ENCODE measurements at regions not wholly inside any gene's neighbourhood (a gene's known extent, or its start where the extent isn't known, plus 50 kb on each side); places are given as distances from the start of the nearest gene placed in this dataset.

DNA sequence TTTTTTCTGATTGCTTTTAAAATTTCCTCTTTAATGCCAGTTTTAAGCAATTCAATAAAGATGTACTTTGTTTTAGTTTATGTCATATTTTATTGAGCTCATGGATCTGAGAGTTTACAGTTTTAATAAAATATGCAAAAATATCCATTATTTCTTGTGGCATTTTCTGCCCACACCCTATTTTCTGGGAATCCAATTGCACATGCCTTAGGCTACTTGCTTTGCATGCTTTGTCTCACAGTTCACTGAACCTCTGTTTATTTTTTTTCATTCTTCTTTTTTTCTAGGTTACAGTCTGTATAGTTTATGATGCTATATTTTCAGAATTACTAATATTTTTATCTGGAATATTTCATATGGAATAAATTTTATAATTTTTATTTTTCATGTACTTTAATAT is 1258.0 kb downstream of the FSCB start:
- DNase-seq (ENCODE audit: low spot score in 2 of 2): no peak
- TF ChIP-seq, protein P1, sequence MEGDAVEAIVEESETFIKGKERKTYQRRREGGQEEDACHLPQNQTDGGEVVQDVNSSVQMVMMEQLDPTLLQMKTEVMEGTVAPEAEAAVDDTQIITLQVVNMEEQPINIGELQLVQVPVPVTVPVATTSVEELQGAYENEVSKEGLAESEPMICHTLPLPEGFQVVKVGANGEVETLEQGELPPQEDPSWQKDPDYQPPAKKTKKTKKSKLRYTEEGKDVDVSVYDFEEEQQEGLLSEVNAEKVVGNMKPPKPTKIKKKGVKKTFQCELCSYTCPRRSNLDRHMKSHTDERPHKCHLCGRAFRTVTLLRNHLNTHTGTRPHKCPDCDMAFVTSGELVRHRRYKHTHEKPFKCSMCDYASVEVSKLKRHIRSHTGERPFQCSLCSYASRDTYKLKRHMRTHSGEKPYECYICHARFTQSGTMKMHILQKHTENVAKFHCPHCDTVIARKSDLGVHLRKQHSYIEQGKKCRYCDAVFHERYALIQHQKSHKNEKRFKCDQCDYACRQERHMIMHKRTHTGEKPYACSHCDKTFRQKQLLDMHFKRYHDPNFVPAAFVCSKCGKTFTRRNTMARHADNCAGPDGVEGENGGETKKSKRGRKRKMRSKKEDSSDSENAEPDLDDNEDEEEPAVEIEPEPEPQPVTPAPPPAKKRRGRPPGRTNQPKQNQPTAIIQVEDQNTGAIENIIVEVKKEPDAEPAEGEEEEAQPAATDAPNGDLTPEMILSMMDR (IDR thresholded peaks at IDR 0.05): no peak
- TF ChIP-seq POLR2A (IDR thresholded peaks at IDR 0.05): no peak
- H3K4me3 ChIP-seq (ENCODE audit: low read depth, poor library complexity, severe bottlenecking): no peak overlapping the region
- intact Hi-C loops (cut with DNase I; ENCODE audit: low total_unique reads): no loop called here

DNA sequence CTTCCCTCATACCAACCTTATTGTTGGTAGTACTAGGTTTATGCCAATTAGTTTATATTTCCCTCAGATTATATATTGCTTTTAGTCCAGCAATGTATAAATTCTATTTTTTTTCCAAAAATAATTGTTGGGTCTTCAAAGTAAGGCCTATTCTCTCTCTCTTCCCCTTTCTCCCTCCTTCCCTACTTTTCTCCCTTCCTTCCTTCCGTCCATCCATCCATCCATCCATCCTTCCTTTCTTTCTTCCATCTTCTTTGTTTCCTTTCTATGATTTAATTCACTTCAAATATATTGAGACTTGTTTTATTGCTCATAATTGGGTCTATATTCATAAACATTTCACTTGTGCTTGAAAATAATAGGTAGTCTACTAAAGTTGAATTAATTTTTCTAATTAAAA is 1259.2 kb downstream of the FSCB start:
- no peak for TF ChIP-seq POLR2A (IDR thresholded peaks at IDR 0.05)
- TF ChIP-seq, protein P1 (IDR thresholded peaks at IDR 0.05): no peak
- intact Hi-C loops (cut with DNase I; ENCODE audit: low total_unique reads): no loop called here
- no peak for DNase-seq (ENCODE audit: low spot score in 2 of 2)
- H3K4me3 ChIP-seq (ENCODE audit: low read depth, poor library complexity, severe bottlenecking): no peak overlapping the region
- WGBS, 2 donors: 77 to 91% methylated on average over 1 of the region's 1 CpG

DNA sequence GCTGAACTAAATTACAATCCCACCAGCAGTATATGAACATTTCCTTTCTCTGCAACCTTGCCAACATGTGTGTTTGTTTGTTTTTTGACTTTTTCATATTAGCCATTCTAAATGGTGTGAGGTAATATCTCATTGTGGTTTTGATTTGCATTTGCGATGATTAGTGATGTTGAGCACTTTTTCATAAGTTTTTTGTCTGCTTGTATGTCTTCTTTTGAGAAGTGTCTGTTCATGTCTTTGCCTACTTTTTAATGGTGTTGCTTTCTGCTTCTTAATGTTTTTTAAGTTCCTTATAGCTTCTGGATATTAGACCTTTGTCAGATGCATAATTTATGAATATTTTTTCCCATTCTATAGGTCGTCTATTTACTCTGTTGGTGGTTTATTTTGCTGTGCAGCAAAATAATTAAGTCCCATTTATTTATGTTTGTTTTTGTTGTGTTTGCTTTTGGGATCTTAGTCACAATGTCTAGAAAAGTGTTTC is 1262.9 kb downstream of the FSCB start:
- no peak for TF ChIP-seq POLR2A (IDR thresholded peaks at IDR 0.05)
- TF ChIP-seq, protein P1 (IDR thresholded peaks at IDR 0.05): no peak
- WGBS, 2 donors: 69 to 73% methylated on average over 2 of the region's 2 CpGs
- H3K4me3 ChIP-seq (ENCODE audit: low read depth, poor library complexity, severe bottlenecking): no peak overlapping the region
- intact Hi-C loops (cut with DNase I; ENCODE audit: low total_unique reads): no loop called here
- no peak for DNase-seq (ENCODE audit: low spot score in 2 of 2)

DNA sequence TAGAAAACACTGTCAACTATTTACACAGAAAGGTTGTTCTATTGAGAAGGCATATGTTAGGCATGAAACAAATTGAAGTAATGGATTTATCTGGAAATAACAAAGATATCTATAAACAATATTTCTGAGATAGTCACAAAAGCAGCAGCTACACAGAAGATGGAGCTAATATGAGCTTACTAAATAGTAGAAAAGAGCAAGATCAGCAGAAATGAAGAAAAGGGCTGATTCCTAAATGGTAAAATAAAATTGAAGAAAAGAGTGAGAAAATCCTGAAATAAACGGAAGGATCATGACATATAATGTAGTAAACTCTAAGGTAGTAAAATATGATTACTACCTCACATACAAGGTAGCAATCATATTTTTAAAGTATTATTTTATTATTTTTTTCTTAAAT is 1263.9 kb downstream of the FSCB start:
- no peak for DNase-seq (ENCODE audit: low spot score in 2 of 2)
- WGBS, 2 donors: 88 to 89% methylated on average over 1 of the region's 1 CpG
- TF ChIP-seq, protein P1 (IDR thresholded peaks at IDR 0.05): no peak
- no peak for TF ChIP-seq POLR2A (IDR thresholded peaks at IDR 0.05)
- intact Hi-C loops (cut with DNase I; ENCODE audit: low total_unique reads): no loop called here
- no peak overlapping the region for H3K4me3 ChIP-seq (ENCODE audit: low read depth, poor library complexity, severe bottlenecking)

DNA sequence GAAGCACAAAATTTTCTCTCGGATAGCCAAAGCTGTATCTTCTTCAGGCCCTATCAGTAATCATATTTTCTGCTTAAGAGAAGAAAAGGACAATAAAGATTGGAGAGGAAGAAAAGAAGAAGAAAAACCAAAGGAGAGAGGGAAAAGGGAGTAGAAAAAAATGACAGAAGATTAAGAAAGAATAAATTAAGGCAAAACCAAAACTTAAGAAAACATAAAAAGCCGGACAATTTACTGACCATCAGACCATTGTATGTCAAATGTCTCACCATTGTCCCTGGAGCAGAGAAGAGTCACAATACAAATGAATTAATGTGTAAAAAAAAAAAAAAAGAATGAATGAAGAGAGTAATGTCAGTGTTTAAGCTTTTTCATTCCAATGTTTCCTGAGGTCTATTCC is 1274.8 kb downstream of the FSCB start:
- TF ChIP-seq, protein P1 (IDR thresholded peaks at IDR 0.05): no peak
- no peak for TF ChIP-seq POLR2A (IDR thresholded peaks at IDR 0.05)
- DNase-seq (ENCODE audit: low spot score in 2 of 2): no peak
- H3K4me3 ChIP-seq (ENCODE audit: low read depth, poor library complexity, severe bottlenecking): no peak overlapping the region
- intact Hi-C loops (cut with DNase I; ENCODE audit: low total_unique reads): no loop called here
- 94 to 96% methylated on average over 2 of the region's 2 CpGs for WGBS, 2 donors

DNA sequence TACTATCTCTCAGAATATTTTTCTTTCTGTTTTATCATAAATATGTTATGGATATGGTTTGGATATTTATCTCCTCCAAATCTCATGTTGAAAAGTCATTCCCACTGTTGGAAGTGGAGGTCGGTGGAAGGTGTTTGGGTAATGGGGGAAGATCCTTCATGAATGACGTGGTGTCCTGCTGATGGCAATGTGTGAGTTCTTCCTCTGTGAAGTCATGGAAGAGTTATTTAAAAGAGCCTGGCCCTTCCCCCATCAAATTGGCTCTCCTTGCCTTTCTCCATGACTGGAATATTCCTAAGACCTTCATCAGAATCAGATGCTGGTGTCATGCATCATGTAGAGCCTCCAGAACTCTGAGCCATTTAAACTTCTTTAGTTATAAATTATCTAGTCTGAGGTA is 1291.6 kb downstream of the FSCB start:
- TF ChIP-seq, protein P1 (IDR thresholded peaks at IDR 0.05): no peak
- TF ChIP-seq POLR2A (IDR thresholded peaks at IDR 0.05): no peak
- H3K4me3 ChIP-seq (ENCODE audit: low read depth, poor library complexity, severe bottlenecking): no peak overlapping the region
- no peak for DNase-seq (ENCODE audit: low spot score in 2 of 2)
- intact Hi-C loops (cut with DNase I; ENCODE audit: low total_unique reads): no loop called here
- 81 to 87% methylated on average over 2 of the region's 2 CpGs for WGBS, 2 donors

All from lower leg skin (tissue), 4 donors.